Astrocyte of the spinal cord (primary cell): ENCODE measurements at regions not wholly inside any gene's neighbourhood (a gene's known extent, or its start where the extent isn't known, plus 50 kb on each side); places are given as distances from the start of the nearest gene placed in this dataset.
"Not testable (repeated sequence)": the region's sequence is repeated elsewhere in the genome, so short reads cannot be mapped to it uniquely, and the experiment has no call there.

Experiments used
- DNase-seq: peaks from one replicate; pipeline ENCODE4 v3.0.0; 2011; ENCODE audit warnings: low read depth, low spot score
- H3K4me3 ChIP-seq: 2 replicates; pipeline ENCODE4 v1.5.1; 2011; ENCODE audit warnings: low read depth, mild to moderate bottlenecking, low read length, moderate library complexity
- in situ Hi-C: cut with HindIII; loops from 2 replicates; pipeline ENCODE4 v1.10.0; 2017; ENCODE audit warnings: low sequenced_read_pairs
- TF ChIP-seq, protein P1 (sequence below): IDR thresholded peaks from 2 replicates; pipeline ENCODE4 v1.5.1; 2012; ENCODE audit warnings: low read depth, mild to moderate bottlenecking, low read length, inconsistent platforms

DNA sequence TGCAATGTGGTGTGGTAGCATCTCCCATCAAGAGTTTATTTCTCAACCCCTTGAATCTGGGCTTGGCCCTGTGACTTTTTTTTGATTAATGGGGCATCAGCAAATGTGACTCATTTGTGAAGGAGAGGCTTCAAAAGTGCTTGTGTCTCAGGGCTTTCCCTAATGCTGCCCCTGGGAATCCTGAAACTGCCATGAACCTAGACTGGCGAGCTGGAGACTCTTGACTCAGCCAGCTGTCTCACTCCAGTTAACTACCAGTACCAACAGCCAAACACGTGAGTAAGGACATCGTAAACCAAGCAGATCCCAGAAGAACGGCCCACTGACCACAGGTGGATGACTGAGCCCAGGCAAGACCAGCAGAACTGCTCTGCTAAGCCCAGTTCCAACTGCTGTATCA lies 72.8 kb upstream of the ADTRP start:
- DNase-seq: peak; percentile 71
- H3K4me3 ChIP-seq: no peak overlapping the region
- in situ Hi-C loops: no loop called here
- TF ChIP-seq, protein P1, sequence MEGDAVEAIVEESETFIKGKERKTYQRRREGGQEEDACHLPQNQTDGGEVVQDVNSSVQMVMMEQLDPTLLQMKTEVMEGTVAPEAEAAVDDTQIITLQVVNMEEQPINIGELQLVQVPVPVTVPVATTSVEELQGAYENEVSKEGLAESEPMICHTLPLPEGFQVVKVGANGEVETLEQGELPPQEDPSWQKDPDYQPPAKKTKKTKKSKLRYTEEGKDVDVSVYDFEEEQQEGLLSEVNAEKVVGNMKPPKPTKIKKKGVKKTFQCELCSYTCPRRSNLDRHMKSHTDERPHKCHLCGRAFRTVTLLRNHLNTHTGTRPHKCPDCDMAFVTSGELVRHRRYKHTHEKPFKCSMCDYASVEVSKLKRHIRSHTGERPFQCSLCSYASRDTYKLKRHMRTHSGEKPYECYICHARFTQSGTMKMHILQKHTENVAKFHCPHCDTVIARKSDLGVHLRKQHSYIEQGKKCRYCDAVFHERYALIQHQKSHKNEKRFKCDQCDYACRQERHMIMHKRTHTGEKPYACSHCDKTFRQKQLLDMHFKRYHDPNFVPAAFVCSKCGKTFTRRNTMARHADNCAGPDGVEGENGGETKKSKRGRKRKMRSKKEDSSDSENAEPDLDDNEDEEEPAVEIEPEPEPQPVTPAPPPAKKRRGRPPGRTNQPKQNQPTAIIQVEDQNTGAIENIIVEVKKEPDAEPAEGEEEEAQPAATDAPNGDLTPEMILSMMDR: no peak

DNA sequence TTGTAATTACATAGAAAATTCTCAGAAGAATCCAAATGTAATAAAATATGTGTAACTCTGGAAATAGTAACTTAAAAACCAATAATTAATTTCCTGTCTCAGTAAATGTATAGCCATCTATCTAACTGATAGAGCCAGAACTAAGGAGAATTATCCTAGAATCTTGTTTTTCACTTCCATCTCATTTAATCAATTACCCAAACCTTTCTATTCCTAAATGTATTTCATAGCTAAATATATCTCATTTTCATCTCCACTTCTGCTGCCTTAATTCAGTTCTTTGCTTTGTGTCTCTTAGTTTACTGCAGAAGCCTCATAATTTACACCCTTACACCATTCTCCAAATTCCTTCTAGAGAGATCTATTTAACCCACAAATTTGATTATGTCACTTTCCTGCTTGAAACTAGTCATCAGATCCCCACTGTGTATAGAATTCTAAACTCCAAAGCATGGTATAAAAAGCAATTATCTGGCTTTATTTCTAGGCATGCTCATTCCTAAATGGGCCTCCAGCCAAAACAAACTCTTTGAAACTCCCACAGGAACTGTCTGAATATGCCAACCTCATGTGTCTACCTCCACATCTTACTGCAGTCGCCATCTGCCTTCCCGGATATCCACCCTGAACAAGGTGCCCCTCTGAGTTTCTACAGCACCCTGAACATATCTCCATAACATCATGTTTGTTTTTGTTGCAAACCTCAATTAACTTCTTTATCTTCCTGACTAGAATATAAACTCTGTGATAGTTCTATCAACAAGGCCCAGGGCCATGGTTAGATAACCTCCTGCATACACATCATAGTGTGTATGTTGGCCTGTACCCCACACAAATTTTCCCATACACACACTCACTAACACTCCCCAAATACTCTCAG lies 70.5 kb upstream of the ADTRP start:
- TF ChIP-seq, protein P1: no peak
- peak; percentile 75 for DNase-seq
- in situ Hi-C loops: no loop called here
- H3K4me3 ChIP-seq: no peak overlapping the region

DNA sequence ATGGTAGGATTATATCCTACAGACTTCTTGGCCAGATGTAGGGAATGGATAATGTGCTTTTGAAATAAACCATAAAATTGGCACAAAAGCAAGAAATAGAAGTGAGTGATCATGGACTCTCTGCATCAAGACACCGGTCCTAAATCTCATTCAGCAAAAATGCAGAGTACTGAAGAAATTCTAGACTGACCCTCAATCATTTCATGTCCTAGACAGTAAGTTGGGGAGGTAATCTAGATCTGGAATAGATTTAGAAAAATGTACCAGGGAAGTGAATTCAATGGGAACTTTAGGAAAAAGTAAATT lies 69.7 kb upstream of the ADTRP start:
- no peak for DNase-seq
- in situ Hi-C loops: no loop called here
- TF ChIP-seq, protein P1: no peak
- no peak overlapping the region for H3K4me3 ChIP-seq

DNA sequence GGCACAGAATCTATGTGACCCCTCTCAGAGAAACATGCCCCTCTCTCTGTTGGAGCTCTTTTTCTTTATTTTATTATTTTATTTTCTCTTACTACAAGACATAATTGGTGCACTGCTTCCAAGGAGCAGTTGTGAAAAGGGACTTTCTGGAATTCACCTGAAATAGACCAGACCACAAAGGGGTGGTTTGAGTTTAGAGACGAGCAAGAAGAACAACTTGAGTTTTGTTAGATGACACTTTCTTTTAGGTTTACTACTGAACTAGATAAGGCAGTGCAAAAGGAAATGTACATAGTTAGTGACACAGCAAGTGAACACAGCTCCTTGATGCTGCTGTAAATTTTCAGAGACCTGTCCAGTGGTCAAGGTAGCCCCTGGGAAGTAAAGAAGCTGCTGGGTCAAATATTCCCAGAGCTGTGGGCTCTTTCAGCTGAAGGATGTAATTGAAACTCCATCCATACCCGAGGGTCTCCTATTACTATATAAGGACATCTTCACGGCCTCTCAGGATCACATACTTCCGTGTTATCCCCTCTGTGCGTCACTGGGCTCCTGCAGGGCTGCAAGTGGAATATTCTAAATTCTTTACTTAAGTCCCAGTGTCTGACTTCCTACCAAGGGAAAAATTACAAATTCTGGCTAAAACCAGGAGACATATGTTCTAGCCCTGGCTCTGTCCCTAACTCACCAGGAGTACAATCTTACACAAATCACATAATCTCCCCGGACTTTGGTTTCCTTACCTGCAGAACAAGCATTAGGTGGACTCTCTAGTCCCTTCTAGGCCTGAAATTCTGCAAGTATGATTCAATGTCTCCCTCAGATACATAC lies 69.1 kb upstream of the ADTRP start:
- peak; percentile 67 for DNase-seq
- TF ChIP-seq, protein P1: no peak
- in situ Hi-C loops: no loop called here
- H3K4me3 ChIP-seq: no peak overlapping the region

DNA sequence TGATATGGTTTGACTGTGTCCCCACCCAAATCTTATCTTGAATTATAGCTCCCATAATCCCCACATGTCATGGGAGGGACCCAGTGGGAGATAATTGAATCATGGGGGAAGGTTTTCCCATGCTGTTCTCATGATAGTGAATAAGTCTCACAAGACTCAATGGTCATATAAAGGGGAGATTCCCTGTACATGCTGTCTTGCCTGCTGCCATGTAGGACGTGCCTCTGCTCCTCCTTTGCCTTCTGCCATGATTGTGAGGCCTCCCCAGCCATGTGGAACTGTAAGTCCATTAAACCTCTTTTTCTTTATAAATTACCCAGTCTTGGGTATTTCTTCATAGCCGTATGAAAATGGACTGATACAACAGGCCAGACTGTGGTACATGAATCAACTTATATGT lies 68.5 kb upstream of the ADTRP start:
- DNase-seq, in situ Hi-C loops, H3K4me3 ChIP-seq: not testable (repeated sequence)

DNA sequence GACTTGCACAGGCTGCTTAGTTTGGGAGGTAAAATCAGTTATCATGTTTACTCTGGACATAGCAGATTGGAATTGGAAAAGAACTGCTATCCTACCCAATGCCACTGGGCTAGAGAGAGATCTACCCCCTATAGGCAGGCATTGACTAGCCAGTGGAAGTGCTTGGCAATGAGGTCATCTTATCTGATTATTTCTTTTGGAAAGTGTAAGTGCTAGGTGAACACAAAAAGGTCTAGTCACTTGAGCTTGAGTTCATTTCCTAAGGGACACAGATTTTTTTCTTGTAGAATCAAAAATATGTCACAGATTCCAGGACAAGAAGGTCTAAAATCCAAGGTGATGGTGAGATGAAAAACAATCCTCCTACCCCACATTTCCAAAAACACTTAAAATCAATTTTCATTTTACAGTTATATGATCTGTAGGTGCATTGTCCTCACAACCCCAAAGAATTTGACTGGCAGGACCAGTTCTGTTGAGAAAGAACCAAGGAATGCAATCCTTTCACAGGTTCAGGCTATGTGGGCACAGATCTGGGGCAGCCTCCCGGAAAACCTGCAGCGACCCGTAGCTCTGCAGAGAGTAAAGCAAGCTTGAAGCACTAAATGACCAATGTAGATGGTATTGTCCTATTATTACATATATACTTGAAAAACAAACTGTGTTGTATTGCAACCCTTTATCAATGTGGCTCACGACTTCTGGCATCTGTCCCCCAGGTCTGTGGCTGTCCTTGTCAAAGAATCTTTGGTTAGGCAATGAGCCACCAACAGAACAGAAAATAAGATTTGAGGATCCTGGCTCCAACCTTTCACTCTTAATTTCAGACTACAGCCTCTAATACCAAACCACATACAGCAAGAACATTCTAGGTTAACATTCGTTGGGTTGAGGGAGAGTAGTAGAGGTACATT lies 67.3 kb upstream of the ADTRP start:
- no peak overlapping the region for H3K4me3 ChIP-seq
- no peak for DNase-seq
- in situ Hi-C loops: no loop called here
- TF ChIP-seq, protein P1: no peak

DNA sequence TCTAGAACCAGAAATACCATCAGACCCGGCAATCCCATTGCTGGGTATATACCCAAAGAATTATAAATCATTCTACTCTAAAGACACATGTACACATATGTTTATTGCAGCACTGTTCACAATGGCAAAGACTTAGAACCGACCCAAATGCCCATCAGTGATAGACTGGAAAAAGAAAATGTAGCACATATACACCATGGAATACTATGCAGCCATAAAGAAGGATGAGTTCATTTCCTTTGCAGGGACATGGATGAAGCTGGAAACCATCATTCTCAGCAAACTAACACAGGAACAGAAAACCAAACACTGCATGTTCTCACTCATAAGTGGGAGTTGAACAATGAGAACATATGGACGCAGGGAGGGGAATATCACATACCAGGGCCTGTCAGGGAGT lies 64.2 kb upstream of the ADTRP start:
- H3K4me3 ChIP-seq, in situ Hi-C loops, DNase-seq: not testable (repeated sequence)
